MCF 10A (cell line): ENCODE measurements at regions not wholly inside any gene's neighbourhood (a gene's known extent, or its start where the extent isn't known, plus 50 kb on each side); places are given as distances from the start of the nearest gene placed in this dataset.

ENCODE experiments used
- BruUV-seq: library from RNA; stranded (reverse); fragments of 400-500 nt; replicated peaks from 2 replicates; lab custom pipeline; 2021; lab: Mats Ljungman, UMichigan
- CTCF ChIA-PET: fragments of 300-600 bp; sonication (Branson Sonifier 250); formaldehyde crosslinking; extraction: SDS; loops from one replicate; lab custom pipeline; 2021; ENCODE audit warnings: antibody characterized with exemption, inconsistent platforms; lab: Yijun Ruan, JAX
- POLR2A ChIA-PET: fragments of 300-600, 350-650 bp; sonication (Branson Sonifier 250); formaldehyde crosslinking; extraction: SDS; loops from one replicate; lab custom pipeline; 2020; ENCODE audit warnings: antibody characterized with exemption, inconsistent platforms; lab: Yijun Ruan, JAX
- DNase-seq: peaks from one replicate; pipeline ENCODE4 v3.0.0-alpha.2; 2018; ENCODE audit not compliant: unreplicated experiment
- H3K27ac Mint-ChIP-seq: one replicate; pipeline ENCODE4 v1.8.0; 2022; ENCODE audit warnings: mild to moderate bottlenecking, low read depth, mixed read lengths; ENCODE audit not compliant: unreplicated experiment
- H3K27me3 Mint-ChIP-seq: one replicate; pipeline ENCODE4 v1.8.0; 2022; ENCODE audit warnings: mixed read lengths; ENCODE audit not compliant: insufficient read depth, unreplicated experiment
- H3K36me3 Mint-ChIP-seq: one replicate; pipeline ENCODE4 v1.8.0; 2022; ENCODE audit warnings: mild to moderate bottlenecking, moderate library complexity, mixed read lengths; ENCODE audit not compliant: insufficient read depth, unreplicated experiment
- H3K4me1 Mint-ChIP-seq: one replicate; pipeline ENCODE4 v1.8.0; 2022; ENCODE audit warnings: mixed read lengths; ENCODE audit not compliant: insufficient read depth, unreplicated experiment
- H3K4me3 Mint-ChIP-seq: one replicate; pipeline ENCODE4 v1.8.0; 2022; ENCODE audit warnings: mild to moderate bottlenecking, moderate library complexity, mixed read lengths; ENCODE audit not compliant: unreplicated experiment
- H3K9me3 Mint-ChIP-seq: one replicate; pipeline ENCODE4 v1.8.0; 2022; ENCODE audit warnings: mixed read lengths; ENCODE audit not compliant: unreplicated experiment
- CTCF ChIP-seq: fragments of 200-600 bp; IDR thresholded peaks from one replicate; pipeline ENCODE4 v1.8.0; 2022; ENCODE audit warnings: antibody characterized with exemption, mild to moderate bottlenecking; ENCODE audit not compliant: unreplicated experiment
- intact Hi-C: fragments of 100-400 bp; cut with micrococcal nuclease; formaldehyde crosslinking; loops from 2 replicates; pipeline ENCODE4 v1.14.1; 2022

- Mint-ChIP-seq H3K9me3 (no peaks in the 10 kb centered on the region), H3K4me3 (no peak overlapping the region), H3K27me3 (no peaks in the 10 kb centered on the region), H3K27ac (no peak overlapping the region), H3K36me3 (no peaks in the 10 kb centered on the region), H3K4me1 (no peaks in the 10 kb centered on the region)
- TF ChIP-seq CTCF: no peak
- BruUV-seq: no TSS peak
- no peak for DNase-seq
- CTCF ChIA-PET: interaction anchor here (1.2 kb wide), 1 partner anchor 350 kb away, joined by 3 read pairs; no protein-coding TSS in a partner anchor
- POLR2A ChIA-PET: no interaction called here
- intact Hi-C loops: no loop called here
These were observed 140.3 kb upstream of the PPP2R2B start for GRCh38 chr5:147018812-147019211.

- BruUV-seq: no TSS peak
- Mint-ChIP-seq H3K4me1 (peaks cover 8% of the 10 kb centered on the region), H3K36me3 (no peaks in the 10 kb centered on the region), H3K27ac (no peak overlapping the region), H3K4me3 (no peak overlapping the region), H3K9me3 (no peaks in the 10 kb centered on the region), H3K27me3 (no peaks in the 10 kb centered on the region)
- TF ChIP-seq CTCF: no peak
- CTCF ChIA-PET: interaction anchor here (0.5 to 1.5 kb wide), 4 partner anchors 11 to 1098 kb away, joined by 3 to 5 read pairs (median 3); no protein-coding TSS in a partner anchor
- POLR2A ChIA-PET: interaction anchor here (0.6 kb wide), 1 partner anchor 1752 kb away, joined by 3 read pairs; no protein-coding TSS in a partner anchor
- intact Hi-C loops: no loop called here
- DNase-seq: peak; percentile 41
These were observed 158.2 kb upstream of the PPP2R2B start for GRCh38 chr5:147036691-147037245.

GRCh38 chr5:147037515-147038205 lies 159.1 kb upstream of the PPP2R2B start:
- no peaks in the 10 kb centered on the region for H3K27me3 Mint-ChIP-seq
- H3K36me3 Mint-ChIP-seq: no peaks in the 10 kb centered on the region
- H3K4me3 Mint-ChIP-seq: no peak overlapping the region
- intact Hi-C loops: no loop called here
- peak overlapping the region; percentile 65 for H3K27ac Mint-ChIP-seq
- TF ChIP-seq CTCF: no peak
- no TSS peak for BruUV-seq
- POLR2A ChIA-PET: interaction anchor here (0.5 kb wide), 1 partner anchor 527 kb away, joined by 3 read pairs; no protein-coding TSS in a partner anchor
- peak; percentile 95 for DNase-seq
- H3K4me1 Mint-ChIP-seq: peaks cover 8% of the 10 kb centered on the region
- H3K9me3 Mint-ChIP-seq: no peaks in the 10 kb centered on the region
- CTCF ChIA-PET: interaction anchor here (0.8 to 1.5 kb wide), 4 partner anchors 10 to 496 kb away, joined by 3 to 4 read pairs (median 3); no protein-coding TSS in a partner anchor

- intact Hi-C loops: no loop called here
- no peak overlapping the region for H3K4me3 Mint-ChIP-seq
- peaks cover 8% of the 10 kb centered on the region for H3K4me1 Mint-ChIP-seq
- POLR2A ChIA-PET: interaction anchor here (0.6 kb wide), 1 partner anchor 1081 kb away, joined by 3 read pairs; no protein-coding TSS in a partner anchor
- no TSS peak for BruUV-seq
- no peak for TF ChIP-seq CTCF
- no peak for DNase-seq
- CTCF ChIA-PET: interaction anchor here (1.0 to 1.6 kb wide), 2 partner anchors 10 to 507 kb away, joined by 4 to 5 read pairs; no protein-coding TSS in a partner anchor
- H3K36me3 Mint-ChIP-seq: no peaks in the 10 kb centered on the region
- H3K9me3 Mint-ChIP-seq: no peaks in the 10 kb centered on the region
- no peaks in the 10 kb centered on the region for H3K27me3 Mint-ChIP-seq
- no peak overlapping the region for H3K27ac Mint-ChIP-seq
These were observed 162.3 kb upstream of the PPP2R2B start for GRCh38 chr5:147040856-147041255.
